Uterus (tissue), 3 donors: ENCODE measurements at regions not wholly inside any gene's neighbourhood (a gene's known extent, or its start where the extent isn't known, plus 50 kb on each side); places are given as distances from the start of the nearest gene placed in this dataset.

Source experiments
- DNase-seq, 2 donors: peaks; one replicate each; pipeline ENCODE4 v3.0.0-alpha.2; 2019 to 2020
- H3K27ac ChIP-seq, 2 donors: fragments of 200-600 bp; sonication (generic); 1 replicate in 1 of 2; 2 replicates in 1 of 2; pipeline ENCODE4 v1.5.1; 2016 to 2018
- H3K27me3 ChIP-seq, 2 donors: fragments of 200-600 bp; sonication (generic); one replicate each; pipeline ENCODE4 v1.5.1; 2018 to 2019; ENCODE audit warnings: control low read depth in 1 of 2
- H3K36me3 ChIP-seq, 2 donors: fragments of 200-600 bp; sonication (generic); one replicate each; pipeline ENCODE4 v1.5.1; 2019; ENCODE audit warnings: control low read depth in 1 of 2
- H3K4me1 ChIP-seq, 2 donors: fragments of 200-600 bp; sonication (generic); one replicate each; pipeline ENCODE4 v1.5.1; 2018 to 2019; ENCODE audit warnings: control low read depth in 1 of 2
- H3K4me3 ChIP-seq, 2 donors: fragments of 200-600 bp; sonication (generic); 1 replicate in 1 of 2; 2 replicates in 1 of 2; pipeline ENCODE4 v1.5.1; 2018 to 2019; ENCODE audit warnings: mild to moderate bottlenecking in 1 of 2
- H3K9me3 ChIP-seq, 2 donors: fragments of 200-600 bp; sonication (generic); one replicate each; pipeline ENCODE4 v1.5.1; 2019; ENCODE audit warnings: control low read depth in 1 of 2
- CTCF ChIP-seq, 4 experiments: fragments of 200-600 bp in 2 of 4; fragments of 450-650 bp in 2 of 4; sonication (generic) in 2 of 4; IDR thresholded peaks; one replicate each; pipeline ENCODE4 v1.5.1; 2016 to 2019; ENCODE audit warnings: antibody characterized with exemption in 4 of 4, mild to moderate bottlenecking in 2 of 4, moderate library complexity in 1 of 4
- POLR2A ChIP-seq, 2 donors: fragments of 450-650 bp; IDR thresholded peaks; one replicate each; pipeline ENCODE4 v1.6.1; 2016; ENCODE audit warnings: antibody characterized with exemption in 2 of 2, mild to moderate bottlenecking in 1 of 2, moderate library complexity in 1 of 2
- intact Hi-C: fragments of 100-400 bp; cut with DNase I; formaldehyde crosslinking; loops from one replicate; pipeline ENCODE4 v1.15.1; 2023; ENCODE audit warnings: low total_unique reads
- donor health status: DM: yes; HTN: yes; CAD: no.

- no peak for TF ChIP-seq CTCF (IDR thresholded peaks at IDR 0.05)
- no peak overlapping the region for H3K4me3 ChIP-seq
- no peaks in the 10 kb centered on the region for H3K4me1 ChIP-seq
- H3K27me3 ChIP-seq, result no peaks in the 10 kb centered on the region
- DNase-seq, result no peak
- no peaks in the 10 kb centered on the region for H3K36me3 ChIP-seq
- no peak overlapping the region for H3K27ac ChIP-seq
- H3K9me3 ChIP-seq, result no peaks in the 10 kb centered on the region
- intact Hi-C loops, result no loop called here
Observed at GRCh38 chr3:147651107-147651778, 242.1 kb downstream of the ZIC1 start.

DNA sequence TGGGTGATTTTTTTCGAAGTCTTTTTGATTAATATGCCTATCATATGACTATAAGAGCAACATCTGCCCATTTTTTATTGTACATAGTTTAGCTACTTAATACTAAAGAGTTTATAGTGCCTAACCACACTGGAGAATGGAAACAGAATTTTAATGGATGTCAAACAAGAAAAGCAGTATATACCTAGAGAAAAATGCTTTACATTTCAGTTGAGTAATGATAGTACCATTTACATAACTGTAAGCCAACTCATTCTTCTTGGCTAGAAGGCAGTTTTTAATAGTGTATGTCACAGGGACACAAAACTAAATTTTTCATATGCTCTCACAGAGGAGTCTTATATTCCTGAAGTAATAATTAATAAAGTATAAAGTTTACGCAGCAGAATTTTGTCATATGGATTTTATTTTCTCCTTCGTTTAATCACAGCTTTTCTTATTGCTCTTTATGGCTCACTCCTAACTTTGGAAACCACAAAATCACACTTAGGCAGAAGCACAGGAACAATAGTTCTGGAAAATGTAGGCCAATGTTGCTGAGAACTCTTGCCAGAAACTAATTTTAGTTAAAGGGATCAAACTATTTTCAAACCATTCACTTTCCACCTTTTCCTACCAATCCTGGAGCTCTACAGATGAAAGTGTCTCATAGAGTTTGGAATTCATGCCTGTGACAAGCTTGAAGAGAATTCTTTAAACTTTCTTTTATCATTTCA is 243.6 kb downstream of the ZIC1 start:
- Histone ChIP-seq H3K27me3 (no peaks in the 10 kb centered on the region), H3K4me3 (no peak overlapping the region), H3K9me3 (no peaks in the 10 kb centered on the region), H3K27ac (no peak overlapping the region), H3K36me3 (no peaks in the 10 kb centered on the region), H3K4me1 (no peaks in the 10 kb centered on the region)
- TF ChIP-seq POLR2A (IDR thresholded peaks at IDR 0.05) (no peak), CTCF (IDR thresholded peaks at IDR 0.05) (no peak)
- no peak for DNase-seq
- intact Hi-C loops, result no loop called here

DNA sequence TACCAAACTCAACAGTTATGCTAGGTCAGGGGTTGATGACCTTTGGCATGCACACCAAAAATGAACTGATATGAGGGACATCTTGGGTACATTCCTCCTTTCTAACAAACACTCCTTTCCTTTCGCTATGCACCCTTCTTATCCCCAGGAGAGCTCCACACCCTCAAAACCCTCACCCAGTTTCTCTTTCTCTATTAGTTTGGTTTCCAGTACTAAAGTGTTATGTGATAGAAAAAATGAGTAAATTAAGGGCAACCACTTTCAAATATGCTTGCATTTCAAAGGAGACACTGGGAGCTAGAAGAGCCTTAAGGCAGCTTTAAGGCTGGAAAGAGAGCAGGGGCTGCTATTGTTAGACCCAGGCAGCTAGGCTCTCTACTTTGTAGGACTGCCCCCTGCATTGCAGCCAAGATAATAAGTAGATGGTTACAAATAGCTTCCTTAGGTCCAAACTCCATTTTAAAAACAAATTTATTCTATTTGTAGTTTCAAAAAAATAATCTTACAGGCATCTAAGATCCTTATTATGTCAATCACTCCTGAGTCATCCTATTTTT is 244.3 kb downstream of the ZIC1 start:
- Histone ChIP-seq H3K27ac (no peak overlapping the region), H3K4me1 (no peaks in the 10 kb centered on the region), H3K36me3 (no peaks in the 10 kb centered on the region), H3K4me3 (no peak overlapping the region), H3K9me3 (no peaks in the 10 kb centered on the region), H3K27me3 (no peaks in the 10 kb centered on the region)
- TF ChIP-seq CTCF (IDR thresholded peaks at IDR 0.05) (no peak), POLR2A (IDR thresholded peaks at IDR 0.05) (no peak)
- intact Hi-C loops, result no loop called here
- DNase-seq, result no peak

- TF ChIP-seq CTCF (IDR thresholded peaks at IDR 0.05) (no peak), POLR2A (IDR thresholded peaks at IDR 0.05) (no peak)
- H3K27me3 ChIP-seq, result no peaks in the 10 kb centered on the region
- no peak overlapping the region for H3K27ac ChIP-seq
- no peaks in the 10 kb centered on the region for H3K9me3 ChIP-seq
- no peak for DNase-seq
- intact Hi-C loops, result no loop called here
- no peaks in the 10 kb centered on the region for H3K4me1 ChIP-seq
- H3K4me3 ChIP-seq, result no peak overlapping the region
- no peaks in the 10 kb centered on the region for H3K36me3 ChIP-seq
Observed at GRCh38 chr3:147654827-147655226, 245.7 kb downstream of the ZIC1 start.

GRCh38 chr3:147655236-147655635 is 246.1 kb downstream of the ZIC1 start:
- H3K9me3 ChIP-seq, result no peaks in the 10 kb centered on the region
- DNase-seq, result no peak
- intact Hi-C loops, result no loop called here
- H3K36me3 ChIP-seq, result no peaks in the 10 kb centered on the region
- H3K4me3 ChIP-seq, result no peak overlapping the region
- no peaks in the 10 kb centered on the region for H3K27me3 ChIP-seq
- no peak overlapping the region for H3K27ac ChIP-seq
- no peak for TF ChIP-seq POLR2A (IDR thresholded peaks at IDR 0.05)
- TF ChIP-seq CTCF (IDR thresholded peaks at IDR 0.05), result no peak
- H3K4me1 ChIP-seq, result no peaks in the 10 kb centered on the region
